Stimulated activated CD4-positive, alpha-beta T cell treated with anti-CD3 and anti-CD28 coated beads, Interleukin-4, amount 100 ng/mL, for 48 hours (primary cell): ENCODE measurements at regions not wholly inside any gene's neighbourhood (a gene's known extent, or its start where the extent isn't known, plus 50 kb on each side); places are given as distances from the start of the nearest gene placed in this dataset.
"Not testable (repeated sequence)": the region's sequence is repeated elsewhere in the genome, so short reads cannot be mapped to it uniquely, and the experiment has no call there.

Source experiments
- DNase-seq, 2 donors: peaks; one replicate each; pipeline ENCODE4 v3.0.0-alpha.2; 2020; ENCODE audit warnings: low read depth in 2 of 2

- no peak for DNase-seq
These were observed 65.2 kb downstream of the DMRT2 start for GRCh38 chr9:1115370-1115769.

- DNase-seq: no peak
These were observed 67.3 kb downstream of the DMRT2 start for GRCh38 chr9:1117439-1117838.

- DNase-seq: no peak
These were observed 70.5 kb downstream of the DMRT2 start for GRCh38 chr9:1120500-1121165.

GRCh38 chr9:1125741-1126140, 75.6 kb downstream of the DMRT2 start:
- no peak for DNase-seq

- no peak for DNase-seq
These were observed 77.9 kb downstream of the DMRT2 start for GRCh38 chr9:1128046-1128445.

- DNase-seq: no peak
These were observed 79.2 kb downstream of the DMRT2 start for GRCh38 chr9:1129382-1129781.

GRCh38 chr9:1140057-1140456, 89.9 kb downstream of the DMRT2 start:
- no peak for DNase-seq

- DNase-seq: no peak
These were observed 101.5 kb downstream of the DMRT2 start for GRCh38 chr9:1151691-1152090.

- DNase-seq: no peak
These were observed 102.0 kb downstream of the DMRT2 start for GRCh38 chr9:1152171-1152570.

GRCh38 chr9:1154739-1155138, 104.6 kb downstream of the DMRT2 start:
- no peak for DNase-seq

GRCh38 chr9:1155602-1156001, 105.4 kb downstream of the DMRT2 start:
- no peak for DNase-seq

GRCh38 chr9:1156794-1157550, 106.8 kb downstream of the DMRT2 start:
- no peak for DNase-seq

- DNase-seq: no peak
These were observed 107.7 kb downstream of the DMRT2 start for GRCh38 chr9:1157836-1158235.

- DNase-seq: no peak
These were observed 120.8 kb downstream of the DMRT2 start for GRCh38 chr9:1170918-1171317.

GRCh38 chr9:1171546-1171945, 121.4 kb downstream of the DMRT2 start:
- no peak for DNase-seq

- DNase-seq: no peak
These were observed 123.1 kb downstream of the DMRT2 start for GRCh38 chr9:1173211-1173610.

- DNase-seq: no peak
These were observed 123.8 kb downstream of the DMRT2 start for GRCh38 chr9:1173993-1174392.

- DNase-seq: no peak
These were observed 129.2 kb downstream of the DMRT2 start for GRCh38 chr9:1179366-1179765.

GRCh38 chr9:1184146-1184545, 134.0 kb downstream of the DMRT2 start:
- DNase-seq: no peak

- DNase-seq: not testable (repeated sequence)
These were observed 137.0 kb downstream of the DMRT2 start for GRCh38 chr9:1187137-1187536.

GRCh38 chr9:1195636-1196035, 145.5 kb downstream of the DMRT2 start:
- DNase-seq: not testable (repeated sequence)

GRCh38 chr9:1198085-1198484, 147.9 kb downstream of the DMRT2 start:
- DNase-seq: no peak

GRCh38 chr9:1200847-1201251, 150.7 kb downstream of the DMRT2 start:
- no peak for DNase-seq

- no peak for DNase-seq
These were observed 151.1 kb downstream of the DMRT2 start for GRCh38 chr9:1201262-1201661.
